ENCODE measurements at regions not wholly inside any gene's neighbourhood (a gene's known extent, or its start where the extent isn't known, plus 50 kb on each side); places are given as distances from the start of the nearest gene placed in this dataset.

- no peak for TF ChIP-seq USF2 (IDR thresholded peaks at IDR 0.05; ENCODE audit: low read length)
- TF ChIP-seq EGR1 (IDR thresholded peaks at IDR 0.05; ENCODE audit: borderline replicate concordance, low read depth, low read length): no peak
- no peak for TF ChIP-seq GTF2F1 (IDR thresholded peaks at IDR 0.05; ENCODE audit: borderline replicate concordance, low read depth, low read length)
- TF ChIP-seq POLR2AphosphoS5 (IDR thresholded peaks at IDR 0.05; ENCODE audit: low read depth, low read length): no peak
- no peak for TF ChIP-seq RAD21 (IDR thresholded peaks at IDR 0.05 in 1 of 2, conservative IDR thresholded peaks at IDR 0.05 in 1 of 2; ENCODE audit: low read depth in 2 of 2, low read length in 2 of 2)
- TF ChIP-seq HDAC6 (IDR thresholded peaks at IDR 0.05; ENCODE audit: low read depth, low read length): no peak
Measured at GRCh38 chr18:38933322-38933721, 1367.7 kb upstream of the CELF4 start (continued).

All from H1 (cell line).